ENCODE measurements at regions not wholly inside any gene's neighbourhood (a gene's known extent, or its start where the extent isn't known, plus 50 kb on each side); places are given as distances from the start of the nearest gene placed in this dataset.

DNA sequence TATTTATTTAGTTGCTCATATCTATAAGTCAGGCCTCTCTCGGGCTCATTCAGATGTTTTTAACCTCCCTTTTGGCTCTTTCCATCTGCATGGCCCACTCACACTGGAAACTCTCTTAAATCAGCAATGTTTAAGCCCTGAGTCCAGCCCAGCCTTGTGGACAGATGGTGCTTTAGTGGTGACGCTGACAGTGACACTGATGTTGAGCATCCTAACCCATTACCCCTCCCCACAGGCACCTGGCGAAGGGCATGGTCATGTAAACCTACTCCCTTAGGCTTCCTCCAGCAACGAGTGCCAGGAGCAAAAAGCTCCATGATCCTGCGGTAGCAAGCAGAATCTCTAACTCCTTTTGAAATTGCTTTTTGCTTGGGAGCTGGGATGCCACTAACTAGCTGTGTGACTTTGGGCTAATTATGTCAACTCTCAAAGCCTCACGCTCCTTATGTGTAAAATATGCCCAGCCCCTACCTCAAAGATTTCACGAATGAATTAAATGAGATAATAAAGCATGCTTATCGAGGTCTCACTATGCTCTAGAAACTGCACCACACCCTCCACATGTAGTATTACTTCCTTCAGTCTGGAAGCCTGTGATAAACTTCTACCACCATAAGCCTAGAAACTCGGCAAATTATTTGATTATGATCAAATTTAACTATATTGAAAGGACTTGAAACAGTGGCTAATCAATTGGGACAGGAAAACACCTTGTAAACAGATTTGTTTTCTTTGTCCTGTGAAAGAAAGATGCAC lies 569.4 kb downstream of the BCOR start:
- in situ Hi-C loops (cut with MboI; ENCODE audit: low sequenced_read_pairs), result no loop called here
- DNase-seq, result no peak
- Histone ChIP-seq H2AK5ac (ENCODE audit: low read depth, low read length) (no peak overlapping the region), H3K9me3 (ENCODE audit: control insufficient read depth, insufficient read depth, low read length) (peaks cover 9% of the 10 kb centered on the region), H3K9ac (ENCODE audit: low read depth, low read length) (no peak overlapping the region), H3K4me3 (ENCODE audit: insufficient read depth, low read depth, low read length) (no peak overlapping the region), H3K4me1 (ENCODE audit: control insufficient read depth, insufficient read depth, low read length) (no peaks in the 10 kb centered on the region), H2AFZ (replicated peaks; ENCODE audit: low read length, poor library complexity) (no peak overlapping the region), H4K8ac (ENCODE audit: low read depth in 2 of 2, low read length in 2 of 2) (no peak overlapping the region), H3K14ac (replicated peaks; ENCODE audit: low read depth, low read length) (no peak overlapping the region), H4K91ac (ENCODE audit: insufficient read depth, low read depth, low read length) (no peak overlapping the region), H2BK15ac (ENCODE audit: low read depth, low read length) (no peak overlapping the region), H3K4ac (ENCODE audit: low read depth, low read length) (no peak overlapping the region), H2BK20ac (ENCODE audit: low read depth, low read length) (no peak overlapping the region), H3K23ac (ENCODE audit: low read depth, low read length) (no peak overlapping the region), H3K56ac (ENCODE audit: extremely low read depth, insufficient read depth, low read length) (no peak overlapping the region), H2AK9ac (replicated peaks; ENCODE audit: low read depth, low read length, poor library complexity) (no peak overlapping the region), H3K9me1 (ENCODE audit: insufficient read depth, low read length) (no peaks in the 10 kb centered on the region), H3K27ac (ENCODE audit: insufficient read depth, low read length) (no peak overlapping the region), H2BK120ac (ENCODE audit: low read depth, low read length) (no peak overlapping the region), H3K36me3 (ENCODE audit: control insufficient read depth, insufficient read depth, low read length) (no peaks in the 10 kb centered on the region), H3K27me3 (ENCODE audit: control insufficient read depth, insufficient read depth, low read length) (peaks cover 17% of the 10 kb centered on the region), H3K4me2 (ENCODE audit: low read depth, low read length) (no peak overlapping the region), H3K79me1 (ENCODE audit: low read depth in 1 of 2, low read length in 2 of 2) (no peaks in the 10 kb centered on the region), H2BK5ac (ENCODE audit: low read depth, low read length, poor library complexity, severe bottlenecking) (no peak overlapping the region), H4K20me1 (ENCODE audit: insufficient read depth, low read length) (no peaks in the 10 kb centered on the region), H3K18ac (ENCODE audit: low read depth, low read length) (no peak overlapping the region), H4K5ac (ENCODE audit: low read depth, low read length) (no peak overlapping the region)
- TF ChIP-seq MAZ (IDR thresholded peaks at IDR 0.05; ENCODE audit: borderline replicate concordance, low read depth, low read length) (no peak), FOS (IDR thresholded peaks at IDR 0.05; ENCODE audit: low read depth, low read length) (no peak), POLR2A (IDR thresholded peaks at IDR 0.05; ENCODE audit: low read depth, low read length) (no peak), RFX5 (IDR thresholded peaks at IDR 0.05; ENCODE audit: low read depth, low read length) (no peak), MXI1 (IDR thresholded peaks at IDR 0.05; ENCODE audit: borderline replicate concordance, low read depth, low read length) (no peak), RCOR1 (IDR thresholded peaks at IDR 0.05; ENCODE audit: insufficient replicate concordance, low read length) (no peak)
- ChIA-PET CTCF (no interaction called here), POLR2A (ENCODE audit: unreplicated experiment) (no interaction called here)
- intact Hi-C loops (cut with micrococcal nuclease), result no loop called here
- BruUV-seq (replicated peaks), result no TSS peak
- WGBS, 2 experiments (ENCODE audit: extremely low coverage in 2 of 2, insufficient read length in 1 of 2), result no CpG with 5 or more reads among the region's 9 CpGs
- ATAC-seq (ENCODE audit: low read depth), result no peak
- dilution Hi-C loops (cut with HindIII; ENCODE audit: low sequenced_read_pairs, unreplicated experiment), result no loop called here

Data from IMR-90 (cell line).